Astrocyte (in vitro differentiated cells and primary cell): ENCODE measurements at regions not wholly inside any gene's neighbourhood (a gene's known extent, or its start where the extent isn't known, plus 50 kb on each side); places are given as distances from the start of the nearest gene placed in this dataset.

ENCODE experiments used
- DNase-seq: peaks from one replicate; pipeline ENCODE4 v3.0.0-alpha.2; 2010; ENCODE audit warnings: low read depth
- FAIRE-seq: peaks from 2 replicates; lab custom pipeline; 2011; peaks lifted over from hg19 to GRCh38; lab: Jason Lieb, UNC
- H2AFZ ChIP-seq: 2 replicates; pipeline ENCODE4 v1.6.0; 2012; ENCODE audit warnings: low read depth, low read length, inconsistent platforms
- H3K27ac ChIP-seq: 2 replicates; pipeline ENCODE4 v1.5.1; 2011; ENCODE audit warnings: low read depth, low read length, inconsistent platforms
- H3K27me3 ChIP-seq: 2 replicates; pipeline ENCODE4 v1.6.0; 2011; ENCODE audit warnings: low read length, inconsistent platforms; ENCODE audit not compliant: insufficient read depth
- H3K36me3 ChIP-seq: 2 replicates; pipeline ENCODE4 v1.5.1; 2011; ENCODE audit warnings: low read length, inconsistent platforms; ENCODE audit not compliant: insufficient read depth
- H3K4me1 ChIP-seq: 2 replicates; pipeline ENCODE4 v1.5.1; 2011; ENCODE audit warnings: low read length, inconsistent platforms; ENCODE audit not compliant: insufficient read depth
- H3K4me2 ChIP-seq: 2 replicates; pipeline ENCODE4 v1.6.0; 2012; ENCODE audit warnings: low read length, inconsistent platforms
- H3K4me3 ChIP-seq: 2 replicates; pipeline ENCODE4 v1.5.1; 2011; ENCODE audit warnings: low read depth, mild to moderate bottlenecking, low read length, inconsistent platforms; ENCODE audit not compliant: insufficient read depth
- H3K79me2 ChIP-seq: 2 replicates; pipeline ENCODE4 v1.6.0; 2012; ENCODE audit warnings: mild to moderate bottlenecking, low read length, inconsistent platforms; ENCODE audit not compliant: insufficient read depth
- H3K9ac ChIP-seq: 2 replicates; pipeline ENCODE4 v1.6.0; 2012; ENCODE audit warnings: mild to moderate bottlenecking, low read length, inconsistent platforms
- H3K9me3 ChIP-seq: 2 replicates; pipeline ENCODE4 v1.5.1; 2012; ENCODE audit warnings: low read depth, mild to moderate bottlenecking, low read length, inconsistent platforms; ENCODE audit not compliant: insufficient read depth
- H4K20me1 ChIP-seq: 2 replicates; pipeline ENCODE4 v1.6.0; 2012; ENCODE audit warnings: low read length, inconsistent platforms; ENCODE audit not compliant: insufficient read depth
- H3K27ac Mint-ChIP-seq: one replicate; pipeline ENCODE4 v1.8.0; 2021; ENCODE audit warnings: mild to moderate bottlenecking, mixed read lengths; ENCODE audit not compliant: unreplicated experiment
- H3K27me3 Mint-ChIP-seq: one replicate; pipeline ENCODE4 v1.8.0; 2021; ENCODE audit warnings: low read depth, mixed read lengths; ENCODE audit not compliant: unreplicated experiment
- H3K36me3 Mint-ChIP-seq: one replicate; pipeline ENCODE4 v1.8.0; 2021; ENCODE audit warnings: low read depth, mixed read lengths; ENCODE audit not compliant: unreplicated experiment
- H3K4me1 Mint-ChIP-seq: one replicate; pipeline ENCODE4 v1.8.0; 2021; ENCODE audit warnings: low read depth, mixed read lengths; ENCODE audit not compliant: unreplicated experiment
- H3K4me3 Mint-ChIP-seq: one replicate; pipeline ENCODE4 v1.8.0; 2021; ENCODE audit warnings: mild to moderate bottlenecking, moderate library complexity, mixed read lengths; ENCODE audit not compliant: unreplicated experiment
- H3K9me3 Mint-ChIP-seq: one replicate; pipeline ENCODE4 v1.8.0; 2021; ENCODE audit warnings: mild to moderate bottlenecking, mixed read lengths; ENCODE audit not compliant: unreplicated experiment
- CTCF ChIP-seq: IDR thresholded peaks from 2 replicates; pipeline ENCODE4 v1.5.1; 2011; ENCODE audit warnings: low read depth, mild to moderate bottlenecking, inconsistent platforms, low read length, moderate library complexity; ENCODE audit not compliant: insufficient read depth
- EZH2 ChIP-seq: IDR thresholded peaks from 2 replicates; pipeline ENCODE4 v1.6.1; 2012; ENCODE audit warnings: mild to moderate bottlenecking, low read length, inconsistent platforms; ENCODE audit not compliant: insufficient read depth

- DNase-seq (no peak), FAIRE-seq (no peak)
- no peaks in the 10 kb centered on the region for H3K79me2 ChIP-seq
- Mint-ChIP-seq H3K9me3 (peaks cover 6% of the 10 kb centered on the region), H3K27ac (no peak overlapping the region), H3K4me3 (no peak overlapping the region), H3K27me3 (no peaks in the 10 kb centered on the region), H3K36me3 (no peaks in the 10 kb centered on the region), H3K4me1 (peaks cover 5% of the 10 kb centered on the region)
- no peak overlapping the region for H2AFZ ChIP-seq
- H3K9ac ChIP-seq: no peak overlapping the region
- H3K27me3 ChIP-seq: no peaks in the 10 kb centered on the region
- H3K4me3 ChIP-seq: no peak overlapping the region
- H4K20me1 ChIP-seq: no peaks in the 10 kb centered on the region
- no peak for TF ChIP-seq CTCF
- no peak for TF ChIP-seq EZH2
- H3K4me2 ChIP-seq: no peak overlapping the region
- H3K9me3 ChIP-seq: no peaks in the 10 kb centered on the region
- H3K27ac ChIP-seq: no peak overlapping the region
- H3K4me1 ChIP-seq: no peaks in the 10 kb centered on the region
- no peaks in the 10 kb centered on the region for H3K36me3 ChIP-seq
Observed at GRCh38 chr4:155568641-155569220, 97.9 kb upstream of the GUCY1A1 start.

GRCh38 chr4:155566354-155566753 lies 100.3 kb upstream of the GUCY1A1 start:
- H3K27me3 Mint-ChIP-seq: no peaks in the 10 kb centered on the region
- no peaks in the 10 kb centered on the region for H3K4me1 Mint-ChIP-seq
- DNase-seq (no peak), FAIRE-seq (no peak)
- no peaks in the 10 kb centered on the region for H3K9me3 ChIP-seq
- TF ChIP-seq CTCF (no peak), EZH2 (no peak)
- peaks cover 2% of the 10 kb centered on the region for H3K9me3 Mint-ChIP-seq
- no peaks in the 10 kb centered on the region for H3K36me3 Mint-ChIP-seq
- no peak overlapping the region for H3K9ac ChIP-seq
- H2AFZ ChIP-seq: no peak overlapping the region
- no peak overlapping the region for H3K27ac ChIP-seq
- H3K4me3 ChIP-seq: no peak overlapping the region
- H3K4me2 ChIP-seq: no peak overlapping the region
- H3K4me3 Mint-ChIP-seq: no peak overlapping the region
- H3K4me1 ChIP-seq: no peaks in the 10 kb centered on the region
- no peaks in the 10 kb centered on the region for H3K79me2 ChIP-seq
- H3K27ac Mint-ChIP-seq: no peak overlapping the region
- no peaks in the 10 kb centered on the region for H4K20me1 ChIP-seq
- no peaks in the 10 kb centered on the region for H3K27me3 ChIP-seq
- no peaks in the 10 kb centered on the region for H3K36me3 ChIP-seq

GRCh38 chr4:155565776-155566175 lies 100.9 kb upstream of the GUCY1A1 start:
- Mint-ChIP-seq H3K4me3 (no peak overlapping the region), H3K27me3 (no peaks in the 10 kb centered on the region), H3K9me3 (peaks cover 2% of the 10 kb centered on the region), H3K4me1 (no peaks in the 10 kb centered on the region), H3K36me3 (no peaks in the 10 kb centered on the region), H3K27ac (no peak overlapping the region)
- TF ChIP-seq CTCF: no peak
- no peak for TF ChIP-seq EZH2
- Histone ChIP-seq H3K27me3 (no peaks in the 10 kb centered on the region), H3K79me2 (no peaks in the 10 kb centered on the region), H3K36me3 (no peaks in the 10 kb centered on the region), H4K20me1 (no peaks in the 10 kb centered on the region), H3K9me3 (no peaks in the 10 kb centered on the region), H3K4me2 (no peak overlapping the region), H3K27ac (no peak overlapping the region), H3K4me1 (no peaks in the 10 kb centered on the region), H3K9ac (no peak overlapping the region), H3K4me3 (no peak overlapping the region), H2AFZ (no peak overlapping the region)
- no peak for FAIRE-seq
- no peak for DNase-seq
